AML-193 (cell line): ENCODE measurements at regions not wholly inside any gene's neighbourhood (a gene's known extent, or its start where the extent isn't known, plus 50 kb on each side); places are given as distances from the start of the nearest gene placed in this dataset.
"Not testable (repeated sequence)": the region's sequence is repeated elsewhere in the genome, so short reads cannot be mapped to it uniquely, and the experiment has no call there.

Source experiments
- DNase-seq, 2 experiments: peaks; one replicate each; lab custom pipeline; 2025; lab: John Stamatoyannopoulos, UW

DNA sequence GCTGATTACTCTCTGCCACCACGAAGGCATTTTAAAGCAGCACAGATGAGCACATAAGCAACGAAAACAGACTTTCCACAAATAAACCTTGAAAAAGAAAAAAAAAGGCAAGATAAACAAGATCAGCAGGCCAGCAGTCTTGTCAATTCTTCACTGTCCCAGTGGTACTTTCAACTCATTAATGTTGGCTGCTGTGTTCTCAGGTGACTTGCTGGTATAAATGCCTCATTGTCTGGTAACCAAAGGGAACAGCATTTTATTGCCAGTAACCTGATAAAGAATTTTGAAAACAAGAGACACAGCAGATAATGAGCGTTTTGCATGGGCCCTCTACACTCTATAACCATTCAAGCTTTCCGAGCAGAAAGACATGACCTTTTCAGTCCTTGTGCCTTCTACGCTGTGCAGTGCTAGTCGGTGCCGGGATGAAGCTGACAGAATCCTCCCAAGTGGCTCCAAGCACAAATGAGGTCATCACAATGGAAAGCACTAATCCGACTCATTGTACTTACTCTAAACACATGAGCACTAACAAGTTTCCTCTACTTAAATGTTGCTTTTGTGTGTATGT, 242.9 kb upstream of the FRG1 start:
- not testable (repeated sequence) for DNase-seq

DNA sequence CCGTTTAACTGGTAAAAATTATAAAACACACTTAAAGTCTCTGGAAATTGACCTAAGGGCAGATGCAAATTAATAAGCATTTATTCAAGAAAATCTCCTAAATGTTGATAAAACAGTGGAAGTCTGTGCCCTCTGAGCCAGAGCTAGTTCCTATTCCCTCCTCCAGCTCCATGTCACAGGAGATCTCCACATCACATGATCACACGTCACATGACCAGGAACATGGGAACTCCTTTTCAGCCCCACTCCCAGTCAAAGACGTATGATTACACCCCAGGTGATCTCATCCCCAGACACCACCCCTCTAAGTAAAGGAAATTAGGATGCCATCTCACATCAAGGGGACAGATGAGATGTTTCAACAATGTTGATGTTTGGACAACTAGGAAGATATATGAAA, 237.7 kb upstream of the FRG1 start:
- DNase-seq: not testable (repeated sequence)

DNA sequence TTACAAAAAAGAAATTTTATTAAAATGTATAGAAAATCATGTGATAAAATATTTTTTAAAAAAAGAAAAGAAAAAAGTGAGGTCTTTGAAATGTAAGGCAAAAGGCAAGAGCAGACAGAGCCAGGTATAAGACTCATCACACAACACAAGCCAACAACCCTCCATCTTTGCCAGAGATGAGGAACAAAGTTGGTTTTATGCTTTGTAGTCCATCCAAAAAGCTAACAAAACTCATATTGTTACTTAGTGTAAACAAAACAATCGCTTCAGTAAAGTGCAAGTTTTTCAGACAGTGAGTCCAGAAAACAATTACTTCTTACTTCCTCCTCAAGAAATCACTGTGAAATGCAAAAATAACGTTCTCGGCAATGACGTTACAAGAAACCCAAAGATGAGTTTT, 233.9 kb upstream of the FRG1 start:
- DNase-seq: not testable (repeated sequence)

DNA sequence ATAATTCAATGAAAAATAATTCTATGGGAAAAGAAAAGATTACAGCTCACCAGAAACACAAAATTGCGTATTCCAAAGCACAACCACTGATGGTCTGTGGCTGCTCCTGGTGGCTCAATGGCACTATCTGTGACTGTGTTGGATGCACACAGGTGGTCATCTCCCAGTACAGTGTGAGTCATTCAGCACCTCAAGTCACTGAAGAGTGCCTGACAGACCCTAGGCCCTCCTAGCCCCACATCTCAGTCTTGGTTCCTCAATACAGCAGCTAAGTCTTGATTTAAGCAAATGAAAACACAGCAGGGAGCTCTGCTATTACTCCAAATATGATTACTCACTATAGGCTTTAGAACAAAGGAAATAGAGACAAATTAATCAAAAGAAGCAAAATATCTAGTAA, 233.4 kb upstream of the FRG1 start:
- not testable (repeated sequence) for DNase-seq

DNA sequence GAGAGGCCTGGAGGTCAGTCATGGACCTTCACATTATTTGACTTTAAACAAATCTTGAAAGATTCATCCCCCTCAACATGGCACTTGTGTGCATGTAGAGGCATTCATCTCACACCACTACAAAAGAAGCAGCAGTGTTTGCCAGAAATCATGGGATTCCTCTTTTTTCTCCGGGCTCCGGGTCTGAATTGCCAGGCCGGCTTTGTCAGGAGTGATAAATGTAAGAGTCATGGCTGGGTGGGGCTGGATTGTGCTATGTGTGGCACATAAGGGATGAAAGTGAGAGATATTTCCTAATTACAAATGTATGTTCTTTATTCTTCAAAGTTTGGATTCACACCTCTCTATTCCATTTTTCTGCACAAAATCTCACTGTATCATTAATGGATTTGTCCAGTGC, 228.7 kb upstream of the FRG1 start:
- not testable (repeated sequence) for DNase-seq

DNA sequence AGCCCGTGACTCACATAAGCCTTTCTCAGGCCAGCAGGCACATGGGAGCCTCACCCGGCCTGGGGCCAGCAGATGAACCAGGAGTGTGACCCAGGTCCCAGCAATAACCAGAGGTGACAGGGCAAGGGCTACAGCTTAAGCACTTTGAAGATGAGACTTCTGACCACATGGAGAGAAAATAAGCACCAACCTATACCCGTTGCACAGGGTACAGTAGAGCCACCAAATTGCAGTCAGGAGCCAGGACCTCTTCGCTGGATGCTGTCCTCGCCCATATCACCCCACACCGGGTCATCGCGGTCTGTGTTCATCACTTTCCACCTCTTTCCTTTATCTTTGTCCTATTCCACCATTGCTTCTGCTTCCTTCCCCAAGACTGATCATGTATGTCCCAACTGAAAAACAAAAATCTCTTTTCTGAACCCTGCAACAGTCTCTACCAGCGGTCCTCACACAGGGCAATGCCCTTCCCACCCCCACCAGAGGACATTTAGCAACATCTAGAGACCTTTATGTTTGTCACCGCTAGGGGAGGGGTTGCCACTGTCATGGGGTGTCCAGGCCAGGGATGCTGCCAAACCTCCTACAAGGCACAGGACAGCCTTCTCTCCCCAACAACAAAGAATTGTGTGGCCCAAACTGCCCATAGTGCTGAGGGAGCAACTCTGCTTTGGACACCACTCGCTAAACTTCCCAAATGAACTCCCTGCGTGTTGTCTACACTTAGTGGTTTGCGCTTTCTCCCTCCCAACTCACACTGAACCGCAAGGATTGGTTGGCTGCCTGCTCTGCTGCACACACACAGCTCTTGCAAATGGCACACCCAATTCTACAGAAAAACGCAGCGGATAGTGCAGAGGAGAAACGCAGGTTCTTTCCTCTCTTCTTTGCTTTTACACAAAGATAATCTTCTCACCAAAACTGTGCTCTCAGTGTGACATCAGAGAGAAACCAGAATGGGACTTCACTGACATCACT, 219.4 kb upstream of the FRG1 start:
- DNase-seq: not testable (repeated sequence)

DNA sequence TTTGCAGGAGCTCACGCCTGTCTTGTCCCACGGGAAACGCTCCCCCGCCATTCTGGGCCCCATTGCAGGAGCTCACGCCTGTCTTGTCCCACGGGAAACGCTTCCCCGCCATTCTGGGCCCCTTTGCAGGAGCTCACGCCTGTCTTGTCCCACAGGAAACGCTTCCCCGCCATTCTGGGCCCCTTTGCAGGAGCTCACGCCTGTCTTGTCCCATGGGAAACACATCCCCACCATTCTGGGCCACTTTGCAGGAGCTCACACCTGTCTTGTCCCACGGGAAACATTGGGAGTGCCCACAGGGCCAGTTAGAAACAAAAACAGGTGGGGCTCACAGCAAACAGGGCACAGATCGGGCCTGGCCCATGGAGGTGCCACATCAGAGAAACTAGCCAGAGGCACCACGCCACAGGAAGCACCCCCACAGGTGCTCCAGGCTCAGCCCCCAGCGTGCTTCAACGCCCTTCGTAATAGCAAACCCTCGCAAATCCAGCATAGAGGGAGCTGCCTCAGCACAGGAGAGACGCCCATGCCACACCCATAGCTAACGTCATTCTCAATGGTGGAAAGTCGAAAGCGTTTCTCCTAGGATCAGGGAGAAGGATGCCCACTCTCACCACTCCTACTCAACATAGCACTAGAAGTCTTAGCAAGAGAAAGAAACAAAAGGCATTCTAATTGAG, 218.2 kb upstream of the FRG1 start:
- DNase-seq: not testable (repeated sequence)

DNA sequence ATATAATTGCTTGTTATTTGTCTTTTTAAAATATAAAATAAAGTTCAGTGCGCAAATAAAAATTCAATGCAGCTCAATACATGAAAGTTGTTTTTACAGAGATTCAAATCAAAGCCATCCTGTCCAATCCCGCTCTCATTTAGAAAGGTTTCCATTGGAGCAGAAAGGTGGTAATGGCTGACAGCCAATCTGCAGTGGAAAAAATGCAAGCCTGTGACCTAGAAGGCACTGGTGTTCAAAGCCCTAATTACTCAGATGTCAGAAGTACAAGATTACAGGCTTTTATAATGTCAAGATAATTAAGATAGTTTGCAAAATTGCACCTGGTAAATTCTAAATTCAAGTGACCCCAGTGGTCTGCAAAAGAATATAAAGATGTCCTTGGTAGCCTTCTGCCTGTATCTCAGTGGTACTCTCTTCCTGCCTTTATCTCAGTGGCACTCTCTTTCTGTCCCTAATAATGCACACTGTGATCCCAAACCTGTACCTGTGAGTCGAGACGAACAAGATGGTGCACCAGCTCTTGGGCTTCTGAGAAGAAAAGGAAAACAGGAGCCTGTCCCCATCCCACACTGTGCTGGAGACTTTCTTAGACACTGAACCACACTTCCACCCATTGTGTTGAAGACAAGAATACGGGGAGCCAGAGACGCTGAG, 212.6 kb upstream of the FRG1 start:
- not testable (repeated sequence) for DNase-seq

DNA sequence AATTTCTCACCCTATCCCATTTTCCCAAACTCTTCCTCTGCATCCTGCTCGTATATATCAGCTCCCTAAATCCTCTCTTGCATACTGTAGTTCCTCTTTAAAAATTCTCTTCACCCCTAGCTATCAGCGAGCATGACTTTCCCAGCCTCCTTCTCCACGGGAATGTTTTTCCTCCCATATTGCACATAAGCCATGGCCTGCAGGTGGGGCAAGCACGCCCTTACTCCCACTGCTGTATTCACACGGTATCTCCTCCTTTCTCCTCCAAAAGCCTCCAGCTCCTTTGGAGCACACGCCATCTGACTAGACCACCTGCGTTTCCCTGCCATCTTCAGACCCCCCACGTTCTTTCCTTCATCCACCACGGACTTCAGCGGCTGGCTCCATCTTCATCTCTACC, 208.7 kb upstream of the FRG1 start:
- not testable (repeated sequence) for DNase-seq

DNA sequence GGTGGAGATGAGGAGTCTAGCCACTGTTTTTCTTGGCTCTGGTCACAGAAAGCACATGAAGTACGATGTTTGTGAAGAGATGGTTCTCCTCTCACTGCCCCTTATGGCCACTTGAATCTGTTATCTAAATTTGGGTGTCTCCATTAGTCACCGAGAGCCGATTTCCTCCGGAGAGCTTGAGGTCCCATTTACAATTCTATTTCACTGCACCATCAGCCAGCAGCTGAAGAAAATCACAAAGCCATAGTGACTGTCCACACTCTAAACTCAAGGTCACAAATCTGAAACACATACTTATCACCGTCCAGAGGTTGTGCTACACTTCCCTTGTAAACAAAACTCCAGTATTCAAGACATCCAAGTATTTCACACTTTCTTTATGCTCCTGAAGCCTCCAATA, 207.2 kb upstream of the FRG1 start:
- DNase-seq: not testable (repeated sequence)

DNA sequence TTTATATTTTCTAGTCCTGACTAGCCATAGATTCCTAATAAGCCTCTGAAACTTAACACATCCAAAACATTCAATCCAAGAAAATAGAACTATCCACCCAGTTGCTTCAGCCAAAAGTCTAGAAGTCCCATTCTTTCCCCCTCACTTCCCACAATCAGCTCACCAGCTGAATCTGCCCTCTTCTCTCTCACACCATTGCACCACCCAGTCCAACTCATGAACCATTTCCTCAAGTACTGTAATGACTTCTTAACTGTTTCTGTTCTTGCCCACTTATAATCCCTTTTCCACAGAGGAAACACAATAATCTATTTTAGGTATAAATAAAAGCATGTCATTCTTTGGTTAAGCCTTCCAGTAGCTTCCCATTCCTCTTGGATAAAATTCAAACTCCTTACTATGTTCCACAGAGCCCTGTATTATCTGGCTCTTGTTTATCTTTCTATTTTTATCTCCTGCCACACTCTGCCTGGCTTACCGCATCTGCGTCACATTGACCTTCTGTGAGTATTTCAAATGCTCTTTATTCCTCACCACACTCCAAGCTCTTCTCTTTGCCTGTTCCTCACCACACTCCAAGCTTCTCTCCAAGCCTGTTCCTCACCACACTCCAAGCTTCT, 205.9 kb upstream of the FRG1 start:
- DNase-seq: not testable (repeated sequence)

DNA sequence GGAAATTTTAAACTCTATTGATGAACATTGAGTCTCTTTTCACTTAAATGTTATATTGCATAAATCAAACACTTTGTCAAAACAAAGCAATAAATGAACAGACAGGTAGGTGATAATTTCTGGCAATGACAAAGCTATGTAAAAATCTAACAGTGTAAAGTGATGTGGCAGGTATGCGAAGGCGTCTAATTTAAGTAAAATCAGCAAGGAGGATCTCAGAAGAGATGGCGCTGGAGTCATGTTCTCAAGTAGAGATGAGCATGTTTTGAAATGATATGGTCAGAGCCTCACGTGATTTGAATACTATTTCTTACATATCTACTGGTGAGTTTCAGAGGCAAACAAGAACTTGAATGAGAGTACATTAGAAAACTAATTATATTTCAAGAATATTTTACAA, 204.0 kb upstream of the FRG1 start:
- not testable (repeated sequence) for DNase-seq

DNA sequence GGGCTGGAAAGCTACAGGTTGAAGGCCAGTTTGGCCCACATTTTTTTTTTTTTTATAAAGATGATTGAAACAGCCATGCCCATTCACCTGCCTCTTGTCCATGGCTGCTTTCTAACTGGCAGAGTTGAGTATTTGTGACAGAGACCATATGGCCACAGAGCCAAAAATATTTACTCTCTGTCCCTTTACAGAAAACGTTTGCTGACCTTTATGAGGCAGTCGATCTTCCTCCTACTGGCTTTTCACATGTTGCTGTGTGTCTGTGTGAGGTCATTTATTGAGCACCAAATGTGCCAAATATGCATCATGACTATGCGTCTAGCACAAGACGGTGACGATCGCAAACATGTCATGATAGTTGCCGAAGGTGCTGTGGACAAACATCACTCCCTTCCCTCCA, 200.6 kb upstream of the FRG1 start:
- DNase-seq: not testable (repeated sequence)

DNA sequence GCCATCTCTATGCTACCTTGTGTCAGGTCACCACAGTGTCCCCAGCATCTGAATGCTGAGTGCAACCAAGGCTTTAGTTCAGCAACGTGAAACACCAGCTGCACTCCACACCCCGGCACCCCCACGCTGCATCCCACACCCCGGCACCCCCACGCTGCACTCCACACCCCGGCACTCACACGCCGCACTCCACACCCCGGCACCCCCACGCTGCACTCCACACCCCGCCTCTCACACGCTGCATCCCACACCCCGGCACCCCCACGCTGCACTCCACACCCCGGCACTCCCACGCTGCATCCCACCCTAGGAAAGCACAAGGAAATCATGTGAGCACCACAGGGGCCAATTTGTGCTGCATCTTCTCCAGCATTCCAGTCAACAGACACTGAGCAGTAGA, 199.8 kb upstream of the FRG1 start:
- no peak for DNase-seq

DNA sequence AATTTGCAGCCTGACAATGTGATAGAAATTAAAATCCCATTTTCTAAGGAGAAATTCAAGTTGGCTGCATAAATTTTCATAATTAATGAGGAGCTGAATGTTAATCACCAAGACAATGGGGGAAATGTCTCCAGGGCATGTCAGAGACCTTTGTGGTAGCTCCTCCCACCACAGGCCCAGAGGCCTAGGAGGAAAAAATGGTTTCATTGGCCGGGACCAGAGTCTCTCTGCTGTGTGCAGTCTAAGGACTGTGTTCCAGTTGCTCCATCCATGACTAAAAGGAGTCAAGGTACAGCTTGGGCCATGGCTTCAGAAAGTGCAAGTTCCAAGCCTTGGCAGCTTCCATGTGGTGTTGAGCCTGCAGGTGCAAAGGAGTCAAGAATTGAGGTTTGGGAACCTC, 187.6 kb upstream of the FRG1 start:
- not testable (repeated sequence) for DNase-seq

DNA sequence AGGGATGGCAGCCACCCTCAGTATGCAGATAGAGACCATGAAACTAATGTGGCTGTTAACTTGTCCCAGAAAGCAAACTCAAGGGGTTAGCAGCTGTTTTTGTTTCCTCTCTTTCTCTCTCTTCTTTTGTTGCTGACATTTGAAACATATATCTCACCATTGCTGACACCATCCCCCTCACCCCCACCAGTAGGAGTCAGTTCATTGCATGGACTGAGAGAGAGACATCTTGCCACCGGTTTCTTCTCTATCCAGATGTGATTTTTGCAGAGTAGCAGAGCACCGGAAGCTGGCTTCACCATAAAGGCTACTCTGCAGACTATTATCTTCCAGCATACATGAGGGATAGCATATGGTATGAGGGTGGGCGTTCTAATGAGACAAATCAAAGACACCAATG, 177.1 kb upstream of the FRG1 start:
- DNase-seq: no peak

DNA sequence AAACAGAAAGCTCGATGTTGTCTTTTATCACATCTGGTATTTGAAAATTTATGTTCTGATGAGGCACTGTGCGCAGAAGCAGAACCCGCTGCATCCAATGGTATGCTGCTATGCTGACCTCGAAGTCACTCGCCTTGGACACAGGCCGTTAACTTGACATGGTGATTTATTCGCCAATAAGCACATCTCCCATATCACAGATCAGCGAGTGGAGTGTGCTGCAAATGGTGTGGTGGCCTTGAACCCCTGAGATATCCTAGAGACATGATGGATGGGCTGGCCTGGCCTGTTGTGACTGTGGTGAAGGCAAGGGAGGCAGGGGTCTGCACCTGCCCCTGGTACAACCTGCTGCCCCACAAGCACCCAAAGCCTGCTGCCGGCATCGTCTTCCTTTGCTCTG, 175.4 kb upstream of the FRG1 start:
- no peak for DNase-seq

DNA sequence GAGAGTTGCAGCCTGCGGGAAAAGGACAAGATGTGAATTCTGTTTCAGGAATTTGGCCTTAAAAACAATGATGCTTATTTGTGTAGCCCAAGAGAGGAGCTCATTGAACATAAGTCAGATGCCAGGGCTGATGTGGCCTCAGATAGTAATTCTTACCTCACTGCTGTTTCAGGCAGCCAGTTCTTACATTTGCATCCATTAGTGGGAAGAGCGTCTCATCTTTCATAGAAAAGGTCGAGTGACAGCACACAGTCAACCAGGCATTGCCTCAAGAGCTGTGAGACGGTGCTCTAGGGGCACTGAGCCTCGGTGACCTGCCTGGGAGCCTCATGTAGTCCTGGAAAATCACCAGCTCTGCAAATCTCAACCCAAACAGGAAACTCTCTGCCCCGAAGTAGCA, 174.9 kb upstream of the FRG1 start:
- DNase-seq: no peak

DNA sequence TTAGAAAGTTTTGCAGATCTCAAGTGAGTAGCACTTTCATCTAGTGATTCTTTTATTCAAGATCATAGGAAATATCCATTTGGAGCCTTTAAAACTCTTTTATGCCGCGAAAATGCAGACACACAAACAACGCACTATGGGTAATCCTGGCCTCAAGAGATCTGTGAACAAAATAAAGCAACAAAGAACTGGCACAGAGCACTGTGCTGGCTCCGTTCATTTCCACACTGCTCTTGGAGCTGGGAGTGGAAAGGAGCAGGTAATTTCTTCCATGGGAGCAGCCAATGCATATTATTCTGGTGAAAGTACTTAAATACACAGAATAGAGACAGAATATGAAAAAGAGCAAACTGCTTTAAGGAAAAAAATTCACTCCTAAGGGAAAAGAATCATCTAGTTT, 172.7 kb upstream of the FRG1 start:
- no peak for DNase-seq

DNA sequence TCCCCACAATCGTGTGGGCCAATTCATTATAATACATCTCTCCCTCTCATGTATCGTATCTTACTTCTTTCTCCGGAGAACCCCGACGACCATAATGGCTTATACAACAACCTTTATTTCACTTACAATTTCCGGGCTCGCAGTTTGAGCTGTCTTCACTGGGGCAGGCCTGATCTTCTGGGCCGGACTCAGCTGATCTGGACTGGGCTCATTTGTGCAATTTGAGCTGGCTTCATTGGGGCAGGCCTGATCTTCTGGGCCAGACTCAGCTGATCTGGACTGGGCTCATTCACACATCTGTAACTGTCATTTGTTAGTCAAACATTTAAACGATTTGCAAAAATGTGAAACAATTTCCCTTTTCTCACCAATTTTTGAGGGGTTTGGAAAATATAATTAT, 171.5 kb upstream of the FRG1 start:
- no peak for DNase-seq

DNA sequence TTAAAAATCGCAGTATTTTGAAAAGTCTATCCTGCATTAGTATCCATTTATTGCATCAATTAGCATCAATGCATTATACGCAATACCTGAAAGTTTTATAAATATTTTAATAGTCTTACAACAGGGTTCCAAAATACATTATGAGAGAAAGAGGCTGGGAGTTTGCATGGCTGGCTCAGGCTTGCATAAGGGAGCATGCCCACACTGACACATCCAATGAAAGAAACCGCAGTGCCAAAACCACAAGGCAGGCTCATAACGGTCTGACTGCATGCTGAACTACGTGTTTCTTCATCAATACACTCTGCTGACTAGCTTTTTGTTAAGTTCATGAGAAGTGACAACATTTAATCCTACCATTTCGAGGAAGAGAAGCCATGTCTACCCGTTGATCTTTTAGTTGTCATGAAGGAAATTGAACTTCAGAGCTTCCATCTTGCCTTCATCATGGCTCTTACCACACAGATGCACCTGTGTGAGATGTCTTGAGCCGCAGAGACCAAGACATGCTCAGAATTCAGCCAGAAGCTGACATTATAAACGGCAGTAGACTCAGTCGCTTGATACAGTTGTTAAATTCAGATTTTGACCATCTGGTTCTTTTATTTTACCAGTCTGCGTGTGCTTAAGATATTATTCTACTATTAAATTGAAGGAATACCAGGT, 168.8 kb upstream of the FRG1 start:
- no peak for DNase-seq
